Nephron progenitor cell (in vitro differentiated cells): ENCODE measurements at regions not wholly inside any gene's neighbourhood (a gene's known extent, or its start where the extent isn't known, plus 50 kb on each side); places are given as distances from the start of the nearest gene placed in this dataset.

Source experiments
- DNase-seq: peaks from one replicate; pipeline ENCODE4 v3.0.0; 2021
- H3K27ac Mint-ChIP-seq: 2 replicates; pipeline ENCODE4 v1.8.0; 2021; ENCODE audit warnings: mild to moderate bottlenecking, moderate library complexity, mixed read lengths
- H3K27me3 Mint-ChIP-seq: 2 replicates; pipeline ENCODE4 v1.8.0; 2021; ENCODE audit warnings: mild to moderate bottlenecking, low read depth, mixed read lengths; ENCODE audit not compliant: poor library complexity
- H3K36me3 Mint-ChIP-seq: 2 replicates; pipeline ENCODE4 v1.8.0; 2021; ENCODE audit warnings: low read depth, mixed read lengths
- H3K4me1 Mint-ChIP-seq: 2 replicates; pipeline ENCODE4 v1.8.0; 2021; ENCODE audit warnings: mixed read lengths
- H3K4me3 Mint-ChIP-seq: 2 replicates; pipeline ENCODE4 v1.8.0; 2021; ENCODE audit warnings: mild to moderate bottlenecking, moderate library complexity, mixed read lengths
- H3K9me3 Mint-ChIP-seq: 2 replicates; pipeline ENCODE4 v1.8.0; 2021; ENCODE audit warnings: mild to moderate bottlenecking, moderate library complexity, mixed read lengths
- CTCF ChIP-seq: fragments of 200-600 bp; sonication (generic); IDR thresholded peaks from 2 replicates; pipeline ENCODE4 v1.5.0; 2021; ENCODE audit warnings: antibody characterized with exemption

GRCh38 chr14:30484201-30484600, 74.8 kb upstream of the G2E3 start:
- no peak for TF ChIP-seq CTCF
- no peaks in the 10 kb centered on the region for H3K9me3 Mint-ChIP-seq
- no peak overlapping the region for H3K27ac Mint-ChIP-seq
- no peak overlapping the region for H3K4me3 Mint-ChIP-seq
- DNase-seq, result no peak
- H3K27me3 Mint-ChIP-seq, result no peaks in the 10 kb centered on the region
- H3K36me3 Mint-ChIP-seq, result no peaks in the 10 kb centered on the region
- H3K4me1 Mint-ChIP-seq, result no peaks in the 10 kb centered on the region

GRCh38 chr14:30484976-30485375, 74.0 kb upstream of the G2E3 start:
- no peaks in the 10 kb centered on the region for H3K9me3 Mint-ChIP-seq
- DNase-seq, result no peak
- no peak overlapping the region for H3K4me3 Mint-ChIP-seq
- H3K27me3 Mint-ChIP-seq, result no peaks in the 10 kb centered on the region
- H3K27ac Mint-ChIP-seq, result no peak overlapping the region
- no peaks in the 10 kb centered on the region for H3K4me1 Mint-ChIP-seq
- H3K36me3 Mint-ChIP-seq, result no peaks in the 10 kb centered on the region
- TF ChIP-seq CTCF, result no peak

- DNase-seq, result no peak
- Mint-ChIP-seq H3K9me3 (no peaks in the 10 kb centered on the region), H3K36me3 (no peaks in the 10 kb centered on the region), H3K4me1 (no peaks in the 10 kb centered on the region), H3K4me3 (no peak overlapping the region), H3K27me3 (peaks cover 4% of the 10 kb centered on the region), H3K27ac (no peak overlapping the region)
- TF ChIP-seq CTCF, result no peak
These were observed 62.1 kb upstream of the G2E3 start for GRCh38 chr14:30496852-30497251.

GRCh38 chr14:30499358-30499757, 59.6 kb upstream of the G2E3 start:
- Mint-ChIP-seq H3K36me3 (no peaks in the 10 kb centered on the region), H3K4me3 (no peak overlapping the region), H3K27me3 (no peaks in the 10 kb centered on the region), H3K27ac (no peak overlapping the region), H3K4me1 (no peaks in the 10 kb centered on the region), H3K9me3 (no peaks in the 10 kb centered on the region)
- DNase-seq, result no peak
- TF ChIP-seq CTCF, result no peak

- Mint-ChIP-seq H3K27me3 (no peaks in the 10 kb centered on the region), H3K36me3 (no peaks in the 10 kb centered on the region), H3K9me3 (no peaks in the 10 kb centered on the region), H3K27ac (no peak overlapping the region), H3K4me3 (no peak overlapping the region), H3K4me1 (no peaks in the 10 kb centered on the region)
- TF ChIP-seq CTCF, result no peak
- DNase-seq, result no peak
These were observed 58.7 kb upstream of the G2E3 start for GRCh38 chr14:30500222-30500621.

- no peak for TF ChIP-seq CTCF
- Mint-ChIP-seq H3K9me3 (no peaks in the 10 kb centered on the region), H3K36me3 (no peaks in the 10 kb centered on the region), H3K27ac (no peak overlapping the region), H3K27me3 (peaks cover 2% of the 10 kb centered on the region), H3K4me1 (no peaks in the 10 kb centered on the region), H3K4me3 (no peak overlapping the region)
- DNase-seq, result no peak
These were observed 51.7 kb upstream of the G2E3 start for GRCh38 chr14:30507209-30507608.
